Liver (tissue), 3 donors: ENCODE measurements at regions not wholly inside any gene's neighbourhood (a gene's known extent, or its start where the extent isn't known, plus 50 kb on each side); places are given as distances from the start of the nearest gene placed in this dataset.

Experiments used
- ATF3 ChIP-seq: IDR thresholded peaks from 2 replicates; pipeline ENCODE4 v1.6.1; 2016; ENCODE audit warnings: antibody characterized with exemption
- CTCF ChIP-seq: fragments of 150-350 bp; IDR thresholded peaks from 2 replicates; pipeline ENCODE4 v1.5.1; 2017; ENCODE audit warnings: improper control_type of control experiment, low read depth, low read length; ENCODE audit not compliant: missing input control
- EGR1 ChIP-seq, 2 donors: IDR thresholded peaks; 2 replicates each; pipeline ENCODE4 v1.6.1; 2016 to 2018; ENCODE audit warnings: antibody characterized with exemption in 2 of 2, low read depth in 2 of 2
- GABPA ChIP-seq, 2 donors: IDR thresholded peaks in 1 of 2; conservative IDR thresholded peaks in 1 of 2; 2 replicates each; pipeline ENCODE4 v1.6.1; 2016; ENCODE audit warnings: antibody characterized with exemption in 2 of 2, mild to moderate bottlenecking in 1 of 2, moderate library complexity in 1 of 2
- HNF4G ChIP-seq: IDR thresholded peaks from 2 replicates; pipeline ENCODE4 v1.6.1; 2016; ENCODE audit warnings: antibody characterized with exemption
- JUND ChIP-seq, 2 donors: IDR thresholded peaks; 2 replicates each; pipeline ENCODE4 v1.6.1; 2016; ENCODE audit warnings: antibody characterized with exemption in 2 of 2
- MAX ChIP-seq: IDR thresholded peaks from 2 replicates; pipeline ENCODE4 v1.6.1; 2016; ENCODE audit warnings: antibody characterized with exemption
- RAD21 ChIP-seq, 2 donors: IDR thresholded peaks; 2 replicates each; pipeline ENCODE4 v1.6.1; 2016; ENCODE audit warnings: antibody characterized with exemption in 2 of 2, mild to moderate bottlenecking in 2 of 2
- REST ChIP-seq: IDR thresholded peaks from 2 replicates; pipeline ENCODE4 v1.6.1; 2016; ENCODE audit warnings: antibody characterized with exemption, mild to moderate bottlenecking
- RXRA ChIP-seq, 2 donors: IDR thresholded peaks; 2 replicates each; pipeline ENCODE4 v1.6.1; 2017 to 2018; ENCODE audit warnings: antibody characterized with exemption in 2 of 2, mild to moderate bottlenecking in 1 of 2
- SP1 ChIP-seq: IDR thresholded peaks from 2 replicates; pipeline ENCODE4 v1.6.1; 2018; ENCODE audit warnings: antibody characterized with exemption, mild to moderate bottlenecking
- TAF1 ChIP-seq: conservative IDR thresholded peaks from 2 replicates; pipeline ENCODE4 v1.6.1; 2016; ENCODE audit warnings: antibody characterized with exemption, mild to moderate bottlenecking
- YY1 ChIP-seq: IDR thresholded peaks from 2 replicates; pipeline ENCODE4 v1.6.1; 2016; ENCODE audit warnings: antibody characterized with exemption, mild to moderate bottlenecking
- ZBTB33 ChIP-seq: IDR thresholded peaks from 2 replicates; pipeline ENCODE4 v1.6.1; 2016; ENCODE audit warnings: antibody characterized with exemption
- donor health status: healthy.
- donor health status: healthy.

GRCh38 chr3:158936530-158937113, 134.8 kb downstream of the MFSD1 start:
- no peak for TF ChIP-seq CTCF
- TF ChIP-seq HNF4G = no peak
- no peak for TF ChIP-seq MAX
- no peak for TF ChIP-seq RAD21 (IDR thresholded peaks at IDR 0.05)
- TF ChIP-seq ATF3 = no peak
- no peak for TF ChIP-seq RXRA (IDR thresholded peaks at IDR 0.05)
- TF ChIP-seq SP1 = no peak
- no peak for TF ChIP-seq EGR1 (IDR thresholded peaks at IDR 0.05; ENCODE audit: low read depth in 2 of 2)
- TF ChIP-seq GABPA (IDR thresholded peaks at IDR 0.05 in 1 of 2, conservative IDR thresholded peaks at IDR 0.05 in 1 of 2) = no peak
- no peak for TF ChIP-seq REST
- TF ChIP-seq YY1 = no peak
- no peak for TF ChIP-seq TAF1
- no peak for TF ChIP-seq JUND (IDR thresholded peaks at IDR 0.05)
- no peak for TF ChIP-seq ZBTB33
